Naive thymus-derived CD4-positive, alpha-beta T cell (primary cell): ENCODE measurements at regions not wholly inside any gene's neighbourhood (a gene's known extent, or its start where the extent isn't known, plus 50 kb on each side); places are given as distances from the start of the nearest gene placed in this dataset.
A peak's percentile ranks its signal among the peaks of the same experiment; 100 is the strongest.

Experiments used
- ATAC-seq: fragments of 150-1000 bp; cut with Tn5 transposase; 2 replicates; pipeline ENCODE4 v1.10.0; 2021; ENCODE audit warnings: mild to moderate bottlenecking, moderate library complexity
- CTCF ChIA-PET: fragments of 350-600 bp; sonication (Branson Sonifier 250); formaldehyde crosslinking; loops from one replicate; lab custom pipeline; 2021; ENCODE audit warnings: antibody characterized with exemption; lab: Charles Lee
- POLR2A ChIA-PET: fragments of 350-600 bp; sonication (Branson Sonifier 250); formaldehyde crosslinking; loops from one replicate; lab custom pipeline; 2021; ENCODE audit warnings: antibody characterized with exemption, inconsistent platforms; lab: Charles Lee
- DNase-seq, 9 donors: peaks; one replicate each; pipeline versions ENCODE4 v3.0.0 to v3.0.0-alpha.2; 2020 to 2022; ENCODE audit warnings: mixed read lengths in 1 of 9
- H3K27ac ChIP-seq: one replicate; pipeline ENCODE4 v1.7.0; 2013; ENCODE audit warnings: mild to moderate bottlenecking, low read depth, low read length, moderate library complexity
- H3K27me3 ChIP-seq, 2 donors: one replicate each; pipeline ENCODE4 v1.7.0; 2013; ENCODE audit warnings: low read length in 2 of 2, mild to moderate bottlenecking in 2 of 2, moderate library complexity in 2 of 2; ENCODE audit not compliant: control insufficient read depth in 2 of 2, insufficient read depth in 2 of 2
- H3K36me3 ChIP-seq, 3 experiments: 1 replicate in 2 of 3; 2 replicates in 1 of 3; pipeline ENCODE4 v1.7.0; 2013; ENCODE audit warnings: low read length in 3 of 3, mild to moderate bottlenecking in 3 of 3, moderate library complexity in 1 of 3; ENCODE audit not compliant: insufficient read depth in 3 of 3, control insufficient read depth in 2 of 3
- H3K4me1 ChIP-seq, 2 donors: one replicate each; pipeline ENCODE4 v1.7.0; 2013; ENCODE audit warnings: low read length in 2 of 2, mild to moderate bottlenecking in 2 of 2, moderate library complexity in 1 of 2; ENCODE audit not compliant: control insufficient read depth in 2 of 2, insufficient read depth in 2 of 2
- H3K4me3 ChIP-seq: 2 replicates; pipeline ENCODE4 v1.7.0; 2013; ENCODE audit warnings: mild to moderate bottlenecking, low read length
- H3K9me3 ChIP-seq, 3 experiments: 1 replicate in 2 of 3; 2 replicates in 1 of 3; pipeline ENCODE4 v1.7.0; 2013; ENCODE audit warnings: low read length in 3 of 3; ENCODE audit not compliant: control insufficient read depth in 2 of 3
- H3K27ac Mint-ChIP-seq, 9 donors: one replicate each; pipeline ENCODE4 v1.8.0; 2020 to 2022; ENCODE audit warnings: mixed read lengths in 9 of 9, mild to moderate bottlenecking in 8 of 9, moderate library complexity in 5 of 9, inconsistent platforms in 2 of 9
- H3K27me3 Mint-ChIP-seq, 5 donors: one replicate each; pipeline ENCODE4 v1.8.0; 2021 to 2022; ENCODE audit warnings: mixed read lengths in 5 of 5, mild to moderate bottlenecking in 1 of 5
- H3K36me3 Mint-ChIP-seq, 5 donors: one replicate each; pipeline ENCODE4 v1.8.0; 2020 to 2022; ENCODE audit warnings: mixed read lengths in 5 of 5, mild to moderate bottlenecking in 3 of 5, inconsistent platforms in 1 of 5
- H3K4me1 Mint-ChIP-seq, 7 donors: one replicate each; pipeline ENCODE4 v1.8.0; 2020 to 2022; ENCODE audit warnings: mixed read lengths in 7 of 7, mild to moderate bottlenecking in 3 of 7, inconsistent platforms in 1 of 7
- H3K4me3 Mint-ChIP-seq, 10 donors: one replicate each; pipeline ENCODE4 v1.8.0; 2020 to 2022; ENCODE audit warnings: mild to moderate bottlenecking in 10 of 10, mixed read lengths in 10 of 10, moderate library complexity in 6 of 10, inconsistent platforms in 2 of 10
- H3K9me3 Mint-ChIP-seq, 11 donors: one replicate each; pipeline ENCODE4 v1.8.0; 2020 to 2022; ENCODE audit warnings: mixed read lengths in 11 of 11, mild to moderate bottlenecking in 4 of 11, inconsistent platforms in 1 of 11, moderate library complexity in 1 of 11
- intact Hi-C, 2 donors: fragments of 100-400 bp; cut with micrococcal nuclease; formaldehyde crosslinking; loops; one replicate each; pipeline ENCODE4 v1.15.1; 2023

GRCh38 chr11:86129740-86130540 lies 61.1 kb upstream of the PICALM start:
- H3K4me3 ChIP-seq = no peak overlapping the region

GRCh38 chr11:86128914-86129313 lies 60.0 kb upstream of the PICALM start:
- no peak for DNase-seq
- CTCF ChIA-PET = no interaction called here
- Mint-ChIP-seq H3K27ac (no peak overlapping the region), H3K27me3 (peaks cover 0 to 6% (median 3%) of the 10 kb centered on the region in 5 donors), H3K4me1 (peaks cover 0 to 8% (median 0%) of the 10 kb centered on the region in 7 donors), H3K9me3 (peaks cover 0 to 2% (median 0%) of the 10 kb centered on the region in 11 donors), H3K36me3 (peaks cover 0 to 6% (median 0%) of the 10 kb centered on the region in 5 donors), H3K4me3 (no peak overlapping the region)
- Histone ChIP-seq H3K27ac (no peak overlapping the region), H3K4me1 (no peaks in the 10 kb centered on the region), H3K27me3 (no peaks in the 10 kb centered on the region), H3K4me3 (no peak overlapping the region), H3K9me3 (no peaks in the 10 kb centered on the region), H3K36me3 (no peaks in the 10 kb centered on the region)
- POLR2A ChIA-PET = interaction anchor here (0.7 kb wide), 1 partner anchor 13 kb away, joined by 3 read pairs; no protein-coding TSS in a partner anchor
- no peak for ATAC-seq
- intact Hi-C loops = no loop called here

More at GRCh38 chr11:86129740-86130540, 61.1 kb upstream of the PICALM start:
- ChIA-PET POLR2A (no interaction called here), CTCF (no interaction called here)
- H3K36me3 Mint-ChIP-seq = peaks cover 0 to 1% (median 0%) of the 10 kb centered on the region in 5 donors
- Histone ChIP-seq H3K4me1 (no peaks in the 10 kb centered on the region), H3K36me3 (no peaks in the 10 kb centered on the region), H3K27ac (no peak overlapping the region), H3K27me3 (no peaks in the 10 kb centered on the region), H3K9me3 (no peaks in the 10 kb centered on the region)
- H3K9me3 Mint-ChIP-seq = peaks cover 0 to 2% (median 0%) of the 10 kb centered on the region in 11 donors
- no peak overlapping the region for H3K27ac Mint-ChIP-seq
- no peak overlapping the region for H3K4me3 Mint-ChIP-seq
- intact Hi-C loops = no loop called here
- H3K27me3 Mint-ChIP-seq = peaks cover 0 to 6% (median 0%) of the 10 kb centered on the region in 5 donors
- peaks cover 0 to 7% (median 0%) of the 10 kb centered on the region in 7 donors for H3K4me1 Mint-ChIP-seq
- DNase-seq (no peak), ATAC-seq (no peak)

- peaks cover 0 to 2% (median 0%) of the 10 kb centered on the region in 11 donors for H3K9me3 Mint-ChIP-seq
- intact Hi-C loops = no loop called here
- H3K36me3 Mint-ChIP-seq = peaks cover 0 to 8% (median 0%) of the 10 kb centered on the region in 5 donors
- Histone ChIP-seq H3K4me3 (no peak overlapping the region), H3K27me3 (no peaks in the 10 kb centered on the region), H3K9me3 (no peaks in the 10 kb centered on the region), H3K36me3 (no peaks in the 10 kb centered on the region), H3K27ac (no peak overlapping the region), H3K4me1 (no peaks in the 10 kb centered on the region)
- no peak overlapping the region for H3K27ac Mint-ChIP-seq
- CTCF ChIA-PET = no interaction called here
- peaks cover 0 to 10% (median 0%) of the 10 kb centered on the region in 7 donors for H3K4me1 Mint-ChIP-seq
- no peak overlapping the region for H3K4me3 Mint-ChIP-seq
- POLR2A ChIA-PET = no interaction called here
- peaks cover 0 to 6% (median 3%) of the 10 kb centered on the region in 5 donors for H3K27me3 Mint-ChIP-seq
- no peak for ATAC-seq
- DNase-seq = no peak
Observed at GRCh38 chr11:86126862-86127261, 58.0 kb upstream of the PICALM start.

GRCh38 chr11:86124251-86125233 lies 55.7 kb upstream of the PICALM start:
- H3K9me3 ChIP-seq = no peaks in the 10 kb centered on the region
- Mint-ChIP-seq H3K36me3 (peaks cover 0 to 8% (median 0%) of the 10 kb centered on the region in 5 donors), H3K9me3 (peaks cover 0 to 4% (median 0%) of the 10 kb centered on the region in 11 donors), H3K27me3 (peaks cover 0 to 10% (median 4%) of the 10 kb centered on the region in 5 donors), H3K4me3 (no peak overlapping the region), H3K4me1 (peaks cover 0 to 10% (median 0%) of the 10 kb centered on the region in 7 donors), H3K27ac (peak overlapping the region in 1 of 9 donors; percentile 13)
- no peak overlapping the region for H3K4me3 ChIP-seq
- H3K36me3 ChIP-seq = no peaks in the 10 kb centered on the region
- CTCF ChIA-PET = no interaction called here
- no peaks in the 10 kb centered on the region for H3K4me1 ChIP-seq
- POLR2A ChIA-PET = no interaction called here
- intact Hi-C loops = loop anchor here in 1 of 2 donors (5.0 kb wide), 1 partner anchor 53 kb away; no protein-coding TSS in a partner anchor
- no peak overlapping the region for H3K27ac ChIP-seq
- DNase-seq = no peak
- no peaks in the 10 kb centered on the region for H3K27me3 ChIP-seq
- no peak for ATAC-seq

- Histone ChIP-seq H3K27ac (no peak overlapping the region), H3K4me3 (no peak overlapping the region), H3K36me3 (no peaks in the 10 kb centered on the region), H3K9me3 (no peaks in the 10 kb centered on the region), H3K27me3 (no peaks in the 10 kb centered on the region), H3K4me1 (no peaks in the 10 kb centered on the region)
- intact Hi-C loops = loop anchor here in 1 of 2 donors (5.0 kb wide), 1 partner anchor 55 kb away; no protein-coding TSS in a partner anchor
- peaks cover 0 to 7% (median 4%) of the 10 kb centered on the region in 5 donors for H3K27me3 Mint-ChIP-seq
- peaks cover 0 to 13% (median 0%) of the 10 kb centered on the region in 7 donors for H3K4me1 Mint-ChIP-seq
- CTCF ChIA-PET = no interaction called here
- no peak for ATAC-seq
- H3K9me3 Mint-ChIP-seq = peaks cover 0 to 2% (median 0%) of the 10 kb centered on the region in 11 donors
- no peak overlapping the region for H3K4me3 Mint-ChIP-seq
- POLR2A ChIA-PET = no interaction called here
- no peak overlapping the region for H3K27ac Mint-ChIP-seq
- DNase-seq = no peak
- peaks cover 0 to 6% (median 0%) of the 10 kb centered on the region in 5 donors for H3K36me3 Mint-ChIP-seq
Observed at GRCh38 chr11:86122773-86123172, 53.9 kb upstream of the PICALM start.

GRCh38 chr11:86120807-86121206 lies 51.9 kb upstream of the PICALM start:
- H3K4me1 ChIP-seq = peaks cover 0 to 15% of the 10 kb centered on the region in 2 donors
- Mint-ChIP-seq H3K9me3 (peaks cover 0 to 2% (median 0%) of the 10 kb centered on the region in 11 donors), H3K4me3 (no peak overlapping the region), H3K4me1 (peaks cover 0 to 31% (median 0%) of the 10 kb centered on the region in 7 donors), H3K27ac (no peak overlapping the region), H3K36me3 (peaks cover 0 to 6% (median 0%) of the 10 kb centered on the region in 5 donors), H3K27me3 (peaks cover 0 to 7% (median 4%) of the 10 kb centered on the region in 5 donors)
- CTCF ChIA-PET = no interaction called here
- POLR2A ChIA-PET = no interaction called here
- no peaks in the 10 kb centered on the region for H3K27me3 ChIP-seq
- no peak overlapping the region for H3K27ac ChIP-seq
- intact Hi-C loops = loop anchor here in 1 of 2 donors (5.0 kb wide), 1 partner anchor 56 kb away; no protein-coding TSS in a partner anchor
- DNase-seq = no peak
- ATAC-seq = no peak
- no peak overlapping the region for H3K4me3 ChIP-seq
- no peaks in the 10 kb centered on the region for H3K9me3 ChIP-seq
- no peaks in the 10 kb centered on the region for H3K36me3 ChIP-seq
